IMR-90 (cell line): ENCODE measurements at regions not wholly inside any gene's neighbourhood (a gene's known extent, or its start where the extent isn't known, plus 50 kb on each side); places are given as distances from the start of the nearest gene placed in this dataset.

ENCODE experiments used
- ATAC-seq: fragments of 200-7000 bp; cut with Tn5 transposase; 2 replicates; pipeline ENCODE4 v1.9.1; 2020; ENCODE audit warnings: low read depth, mild to moderate bottlenecking, moderate library complexity
- BruUV-seq: library from RNA; stranded (reverse); fragments of 400-500 nt; replicated peaks from 2 replicates; lab custom pipeline; 2021; lab: Mats Ljungman, UMichigan
- CTCF ChIA-PET: fragments of 300-600 bp; formaldehyde crosslinking; extraction: SDS; loops from one replicate; lab custom pipeline; 2021; ENCODE audit warnings: antibody characterized with exemption; lab: Yijun Ruan, JAX
- POLR2A ChIA-PET: fragments of 300-600 bp; sonication (Branson Sonifier 250); formaldehyde crosslinking; loops from one replicate; lab custom pipeline; 2022; ENCODE audit warnings: antibody characterized with exemption; ENCODE audit not compliant: unreplicated experiment; lab: Charles Lee
- DNase-seq: peaks from one replicate; pipeline ENCODE4 v3.0.0; 2013
- H2AFZ ChIP-seq: replicated peaks from 2 replicates; pipeline ENCODE3; 2013; ENCODE audit warnings: low read length, mild to moderate bottlenecking; ENCODE audit not compliant: poor library complexity
- H2AK5ac ChIP-seq: 2 replicates; pipeline ENCODE4 v1.6.1; 2013; ENCODE audit warnings: low read depth, low read length, inconsistent platforms
- H2AK9ac ChIP-seq: replicated peaks from 2 replicates; pipeline ENCODE3; 2013; ENCODE audit warnings: mild to moderate bottlenecking, low read depth, low read length, moderate library complexity; ENCODE audit not compliant: poor library complexity
- H2BK120ac ChIP-seq: 2 replicates; pipeline ENCODE4 v1.6.1; 2013; ENCODE audit warnings: low read depth, low read length, inconsistent platforms
- H2BK15ac ChIP-seq: 3 replicates; pipeline ENCODE4 v1.6.1; 2013; ENCODE audit warnings: low read depth, low read length, inconsistent platforms
- H2BK20ac ChIP-seq: 2 replicates; pipeline ENCODE4 v1.6.1; 2013; ENCODE audit warnings: low read depth, mild to moderate bottlenecking, inconsistent platforms, low read length, moderate library complexity
- H2BK5ac ChIP-seq: 2 replicates; pipeline ENCODE4 v1.6.1; 2013; ENCODE audit warnings: mild to moderate bottlenecking, low read depth, low read length, inconsistent platforms; ENCODE audit not compliant: poor library complexity, severe bottlenecking
- H3K14ac ChIP-seq: replicated peaks from 2 replicates; pipeline ENCODE4 v1.6.1; 2013; ENCODE audit warnings: low read depth, low read length, inconsistent platforms
- H3K18ac ChIP-seq: 2 replicates; pipeline ENCODE4 v1.6.1; 2013; ENCODE audit warnings: low read depth, low read length, control low read depth
- H3K23ac ChIP-seq: 2 replicates; pipeline ENCODE4 v1.6.1; 2013; ENCODE audit warnings: low read depth, low read length, inconsistent platforms
- H3K27ac ChIP-seq: 2 replicates; pipeline ENCODE4 v1.5.1; 2013; ENCODE audit warnings: mild to moderate bottlenecking, control low read depth, low read length; ENCODE audit not compliant: insufficient read depth
- H3K27me3 ChIP-seq: 2 replicates; pipeline ENCODE4 v1.6.1; 2013; ENCODE audit warnings: low read length; ENCODE audit not compliant: control insufficient read depth, insufficient read depth
- H3K36me3 ChIP-seq: 2 replicates; pipeline ENCODE4 v1.6.1; 2013; ENCODE audit warnings: low read length, mixed read lengths; ENCODE audit not compliant: control insufficient read depth, insufficient read depth
- H3K4ac ChIP-seq: 2 replicates; pipeline ENCODE4 v1.6.1; 2013; ENCODE audit warnings: low read depth, low read length, inconsistent platforms
- H3K4me1 ChIP-seq: 2 replicates; pipeline ENCODE4 v1.6.1; 2013; ENCODE audit warnings: low read length, mixed read lengths; ENCODE audit not compliant: control insufficient read depth, insufficient read depth
- H3K4me2 ChIP-seq: 2 replicates; pipeline ENCODE4 v1.6.1; 2013; ENCODE audit warnings: low read depth, mild to moderate bottlenecking, control low read depth, low read length, moderate library complexity
- H3K4me3 ChIP-seq: 2 replicates; pipeline ENCODE4 v1.5.1; 2013; ENCODE audit warnings: low read depth, mild to moderate bottlenecking, control low read depth, low read length, moderate library complexity; ENCODE audit not compliant: insufficient read depth
- H3K56ac ChIP-seq: 2 replicates; pipeline ENCODE4 v1.6.1; 2013; ENCODE audit warnings: low read length, inconsistent platforms; ENCODE audit not compliant: insufficient read depth; ENCODE audit errors: extremely low read depth
- H3K79me1 ChIP-seq, 2 experiments: 2 replicates each; pipeline ENCODE4 v1.6.1; 2013; ENCODE audit warnings: low read length in 2 of 2, inconsistent platforms in 1 of 2, low read depth in 1 of 2
- H3K9ac ChIP-seq: 2 replicates; pipeline ENCODE4 v1.6.1; 2013; ENCODE audit warnings: low read depth, low read length, control low read depth
- H3K9me1 ChIP-seq: 2 replicates; pipeline ENCODE4 v1.6.1; 2013; ENCODE audit warnings: low read length, inconsistent platforms; ENCODE audit not compliant: insufficient read depth
- H3K9me3 ChIP-seq: 2 replicates; pipeline ENCODE4 v1.6.1; 2013; ENCODE audit warnings: low read length; ENCODE audit not compliant: control insufficient read depth, insufficient read depth
- H4K20me1 ChIP-seq: 2 replicates; pipeline ENCODE4 v1.6.1; 2013; ENCODE audit warnings: low read length, inconsistent platforms; ENCODE audit not compliant: insufficient read depth
- H4K5ac ChIP-seq: 2 replicates; pipeline ENCODE4 v1.6.1; 2013; ENCODE audit warnings: mild to moderate bottlenecking, low read depth, low read length, control low read depth
- H4K8ac ChIP-seq, 2 experiments: 2 replicates each; pipeline ENCODE4 v1.6.1; 2013; ENCODE audit warnings: low read depth in 2 of 2, low read length in 2 of 2, control low read depth in 1 of 2, inconsistent platforms in 1 of 2
- H4K91ac ChIP-seq: 2 replicates; pipeline ENCODE4 v1.6.1; 2013; ENCODE audit warnings: low read depth, low read length, inconsistent platforms; ENCODE audit not compliant: insufficient read depth
- BHLHE40 ChIP-seq: fragments of 150-350 bp; IDR thresholded peaks from 2 replicates; pipeline ENCODE4 v1.6.1; 2016; ENCODE audit warnings: mild to moderate bottlenecking, low read depth, low read length
- CEBPB ChIP-seq: IDR thresholded peaks from 2 replicates; pipeline ENCODE4 v1.6.1; 2012; ENCODE audit warnings: low read depth, low read length, improper control_type of control experiment
- FOS ChIP-seq: fragments of 150-350 bp; IDR thresholded peaks from 2 replicates; pipeline ENCODE4 v1.6.1; 2016; ENCODE audit warnings: low read depth, low read length
- MAFK ChIP-seq: IDR thresholded peaks from 2 replicates; pipeline ENCODE4 v1.6.1; 2012; ENCODE audit warnings: low read depth, low read length, improper control_type of control experiment
- MXI1 ChIP-seq: IDR thresholded peaks from 2 replicates; pipeline ENCODE4 v1.6.1; 2012; ENCODE audit warnings: low read depth, mild to moderate bottlenecking, low read length, moderate library complexity, borderline replicate concordance
- POLR2A ChIP-seq: IDR thresholded peaks from 2 replicates; pipeline ENCODE4 v1.6.1; 2012; ENCODE audit warnings: mild to moderate bottlenecking, low read depth, low read length
- SMC3 ChIP-seq: fragments of 150-350 bp; IDR thresholded peaks from 2 replicates; pipeline ENCODE4 v1.6.1; 2016; ENCODE audit warnings: low read depth, mild to moderate bottlenecking, antibody characterized with exemption, low read length, moderate library complexity
- USF2 ChIP-seq: fragments of 150-350 bp; IDR thresholded peaks from 2 replicates; pipeline ENCODE4 v1.6.1; 2017; ENCODE audit warnings: mild to moderate bottlenecking, antibody characterized with exemption, low read length, low read depth
- dilution Hi-C: fragments of 300-500 bp; cut with HindIII; formaldehyde crosslinking; loops from one replicate; pipeline ENCODE4 v1.14.3; 2018; ENCODE audit warnings: low sequenced_read_pairs; ENCODE audit not compliant: unreplicated experiment
- in situ Hi-C: fragments of 300-500 bp; cut with MboI; formaldehyde crosslinking; loops from 3 replicates; pipeline ENCODE4 v1.14.3; 2019; ENCODE audit warnings: low sequenced_read_pairs, inconsistent platforms, mixed read lengths
- intact Hi-C: fragments of 100-400 bp; cut with micrococcal nuclease; formaldehyde crosslinking; loops from 2 replicates; pipeline ENCODE4 v1.10.0; 2022

- H4K8ac ChIP-seq: no peak overlapping the region
- no peaks in the 10 kb centered on the region for H4K20me1 ChIP-seq
- DNase-seq: no peak
- H3K9me1 ChIP-seq: no peaks in the 10 kb centered on the region
- no peak overlapping the region for H2AK9ac ChIP-seq
- no peak overlapping the region for H3K4me2 ChIP-seq
- H3K56ac ChIP-seq: no peak overlapping the region
- TF ChIP-seq USF2 (no peak), MAFK (no peak), POLR2A (no peak), BHLHE40 (no peak), FOS (no peak), MXI1 (no peak), CEBPB (no peak), SMC3 (no peak)
- no peak overlapping the region for H2BK20ac ChIP-seq
- H3K9me3 ChIP-seq: no peaks in the 10 kb centered on the region
- H3K36me3 ChIP-seq: no peaks in the 10 kb centered on the region
- H4K91ac ChIP-seq: no peak overlapping the region
- no peak overlapping the region for H3K18ac ChIP-seq
- ChIA-PET POLR2A (no interaction called here), CTCF (interaction anchor here (0.6 kb wide), 1 partner anchor 1174 kb away, joined by 3 read pairs; no protein-coding TSS in a partner anchor)
- in situ Hi-C loops (no loop called here), dilution Hi-C loops (no loop called here), intact Hi-C loops (no loop called here)
- no peak overlapping the region for H3K4me3 ChIP-seq
- no peak overlapping the region for H3K9ac ChIP-seq
- no peak overlapping the region for H3K4ac ChIP-seq
- no peak for ATAC-seq
- no peak overlapping the region for H3K14ac ChIP-seq
- H3K79me1 ChIP-seq: no peaks in the 10 kb centered on the region
- no peak overlapping the region for H2BK5ac ChIP-seq
- no peaks in the 10 kb centered on the region for H3K4me1 ChIP-seq
- H2AK5ac ChIP-seq: no peak overlapping the region
- no TSS peak for BruUV-seq
- peaks cover 8% of the 10 kb centered on the region for H3K27me3 ChIP-seq
- H3K27ac ChIP-seq: no peak overlapping the region
- H2BK15ac ChIP-seq: no peak overlapping the region
- H3K23ac ChIP-seq: no peak overlapping the region
- no peak overlapping the region for H2BK120ac ChIP-seq
- no peak overlapping the region for H2AFZ ChIP-seq
- no peak overlapping the region for H4K5ac ChIP-seq
These were observed 76.4 kb downstream of the FOXD2 start for GRCh38 chr1:47514229-47514628.
